Subcutaneous abdominal adipose tissue (tissue), 5 donors: ENCODE measurements at regions not wholly inside any gene's neighbourhood (a gene's known extent, or its start where the extent isn't known, plus 50 kb on each side); places are given as distances from the start of the nearest gene placed in this dataset.

ENCODE experiments used
- H3K27ac ChIP-seq: one replicate; pipeline ENCODE4 v1.7.0; 2013; ENCODE audit warnings: low read depth, mild to moderate bottlenecking, inconsistent platforms, low read length, moderate library complexity
- H3K27me3 ChIP-seq, 5 donors: one replicate each; pipeline ENCODE4 v1.7.0; 2013; ENCODE audit warnings: low read length in 5 of 5, inconsistent platforms in 1 of 5; ENCODE audit not compliant: control insufficient read depth in 5 of 5, insufficient read depth in 4 of 5
- H3K36me3 ChIP-seq, 5 donors: one replicate each; pipeline ENCODE4 v1.7.0; 2013; ENCODE audit warnings: low read length in 5 of 5; ENCODE audit not compliant: control insufficient read depth in 5 of 5, insufficient read depth in 5 of 5
- H3K4me1 ChIP-seq, 5 donors: one replicate each; pipeline ENCODE4 v1.7.0; 2013; ENCODE audit warnings: low read length in 5 of 5, mild to moderate bottlenecking in 3 of 5, moderate library complexity in 1 of 5; ENCODE audit not compliant: control insufficient read depth in 5 of 5, insufficient read depth in 5 of 5
- H3K4me3 ChIP-seq, 5 donors: one replicate each; pipeline ENCODE4 v1.7.0; 2013; ENCODE audit warnings: low read length in 5 of 5, low read depth in 1 of 5
- H3K9ac ChIP-seq, 5 donors: one replicate each; pipeline ENCODE4 v1.7.0; 2013; ENCODE audit warnings: low read length in 5 of 5, mild to moderate bottlenecking in 4 of 5, moderate library complexity in 3 of 5
- H3K9me3 ChIP-seq, 5 donors: one replicate each; pipeline ENCODE4 v1.7.0; 2013; ENCODE audit warnings: low read length in 5 of 5; ENCODE audit not compliant: control insufficient read depth in 5 of 5
- donor health status: healthy.
- donor health status: healthy.
- donor health status: healthy.
- donor health status: healthy.
- donor health status: healthy.

GRCh38 chr14:31963587-31963986 lies 113.5 kb upstream of the ARHGAP5 start:
- no peak overlapping the region for H3K9ac ChIP-seq
- H3K27ac ChIP-seq, result no peak overlapping the region
- H3K4me1 ChIP-seq, result peaks cover 0 to 35% (median 12%) of the 10 kb centered on the region in 5 donors
- H3K9me3 ChIP-seq, result no peaks in the 10 kb centered on the region
- no peaks in the 10 kb centered on the region for H3K27me3 ChIP-seq
- H3K36me3 ChIP-seq, result no peaks in the 10 kb centered on the region
- no peak overlapping the region for H3K4me3 ChIP-seq

GRCh38 chr14:31964490-31964889 lies 112.6 kb upstream of the ARHGAP5 start:
- Histone ChIP-seq H3K36me3 (no peaks in the 10 kb centered on the region), H3K27ac (no peak overlapping the region), H3K4me3 (no peak overlapping the region), H3K9me3 (no peaks in the 10 kb centered on the region), H3K27me3 (no peaks in the 10 kb centered on the region), H3K9ac (no peak overlapping the region), H3K4me1 (peaks cover 0 to 43% (median 13%) of the 10 kb centered on the region in 5 donors)

GRCh38 chr14:31965071-31965734 lies 111.9 kb upstream of the ARHGAP5 start:
- peaks cover 0 to 43% (median 13%) of the 10 kb centered on the region in 5 donors for H3K4me1 ChIP-seq
- H3K27me3 ChIP-seq, result no peaks in the 10 kb centered on the region
- no peaks in the 10 kb centered on the region for H3K9me3 ChIP-seq
- no peak overlapping the region for H3K4me3 ChIP-seq
- no peak overlapping the region for H3K9ac ChIP-seq
- H3K36me3 ChIP-seq, result no peaks in the 10 kb centered on the region
- H3K27ac ChIP-seq, result no peak overlapping the region

- H3K4me3 ChIP-seq, result no peak overlapping the region
- no peak overlapping the region for H3K27ac ChIP-seq
- H3K9me3 ChIP-seq, result peaks cover 0 to 7% (median 5%) of the 10 kb centered on the region in 5 donors
- no peaks in the 10 kb centered on the region for H3K36me3 ChIP-seq
- H3K9ac ChIP-seq, result no peak overlapping the region
- H3K4me1 ChIP-seq, result peaks cover 0 to 43% (median 13%) of the 10 kb centered on the region in 5 donors
- H3K27me3 ChIP-seq, result no peaks in the 10 kb centered on the region
Measured at GRCh38 chr14:31965735-31966598, 111.1 kb upstream of the ARHGAP5 start.

GRCh38 chr14:31966896-31967668 lies 110.0 kb upstream of the ARHGAP5 start:
- Histone ChIP-seq H3K27ac (no peak overlapping the region), H3K27me3 (no peaks in the 10 kb centered on the region), H3K4me1 (peaks cover 0 to 43% (median 13%) of the 10 kb centered on the region in 5 donors), H3K9ac (no peak overlapping the region), H3K9me3 (peaks cover 0 to 9% (median 6%) of the 10 kb centered on the region in 5 donors), H3K4me3 (no peak overlapping the region), H3K36me3 (no peaks in the 10 kb centered on the region)

- H3K4me3 ChIP-seq, result no peak overlapping the region
- no peaks in the 10 kb centered on the region for H3K36me3 ChIP-seq
- H3K4me1 ChIP-seq, result peaks cover 0 to 43% (median 13%) of the 10 kb centered on the region in 5 donors
- H3K27me3 ChIP-seq, result no peaks in the 10 kb centered on the region
- no peak overlapping the region for H3K9ac ChIP-seq
- no peak overlapping the region for H3K27ac ChIP-seq
- peaks cover 0 to 9% (median 6%) of the 10 kb centered on the region in 5 donors for H3K9me3 ChIP-seq
Measured at GRCh38 chr14:31967669-31967975, 109.5 kb upstream of the ARHGAP5 start.

DNA sequence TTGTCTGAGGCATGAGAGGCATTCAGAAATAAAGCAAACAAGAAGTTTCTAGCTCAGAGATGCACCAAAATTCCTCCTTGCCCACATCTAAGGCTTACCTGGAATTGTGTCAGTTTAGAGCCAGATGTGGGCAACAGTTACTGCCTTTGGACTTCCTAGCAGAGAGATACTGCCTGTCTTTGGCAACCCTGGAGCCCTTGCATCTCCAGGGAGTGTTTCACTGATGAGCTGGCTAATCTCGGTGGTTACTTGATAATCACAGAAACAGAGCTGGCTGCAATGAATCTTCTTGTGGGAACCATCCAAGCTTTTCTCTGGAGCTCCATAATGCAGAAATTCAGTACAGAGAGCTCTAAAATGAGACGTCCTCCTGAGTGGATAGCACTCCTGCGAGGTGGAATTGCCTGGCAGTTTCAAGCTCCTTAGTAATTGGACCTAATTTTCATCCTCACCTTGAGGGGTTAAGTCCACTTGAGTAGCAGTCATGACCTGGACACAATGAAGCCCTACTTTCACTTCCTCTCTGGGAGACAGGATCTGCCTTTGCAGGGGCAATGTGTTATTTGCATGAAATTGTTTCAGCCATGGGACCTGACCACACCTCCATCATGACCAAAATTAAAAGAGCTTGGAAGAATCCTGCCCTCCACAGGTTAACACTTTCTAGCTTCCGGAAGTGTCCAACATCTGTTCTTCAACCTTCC lies 108.8 kb upstream of the ARHGAP5 start:
- H3K4me1 ChIP-seq, result peaks cover 0 to 43% (median 13%) of the 10 kb centered on the region in 5 donors
- peaks cover 0 to 11% (median 6%) of the 10 kb centered on the region in 5 donors for H3K9me3 ChIP-seq
- no peak overlapping the region for H3K4me3 ChIP-seq
- H3K9ac ChIP-seq, result no peak overlapping the region
- H3K27me3 ChIP-seq, result no peaks in the 10 kb centered on the region
- no peak overlapping the region for H3K27ac ChIP-seq
- no peaks in the 10 kb centered on the region for H3K36me3 ChIP-seq

DNA sequence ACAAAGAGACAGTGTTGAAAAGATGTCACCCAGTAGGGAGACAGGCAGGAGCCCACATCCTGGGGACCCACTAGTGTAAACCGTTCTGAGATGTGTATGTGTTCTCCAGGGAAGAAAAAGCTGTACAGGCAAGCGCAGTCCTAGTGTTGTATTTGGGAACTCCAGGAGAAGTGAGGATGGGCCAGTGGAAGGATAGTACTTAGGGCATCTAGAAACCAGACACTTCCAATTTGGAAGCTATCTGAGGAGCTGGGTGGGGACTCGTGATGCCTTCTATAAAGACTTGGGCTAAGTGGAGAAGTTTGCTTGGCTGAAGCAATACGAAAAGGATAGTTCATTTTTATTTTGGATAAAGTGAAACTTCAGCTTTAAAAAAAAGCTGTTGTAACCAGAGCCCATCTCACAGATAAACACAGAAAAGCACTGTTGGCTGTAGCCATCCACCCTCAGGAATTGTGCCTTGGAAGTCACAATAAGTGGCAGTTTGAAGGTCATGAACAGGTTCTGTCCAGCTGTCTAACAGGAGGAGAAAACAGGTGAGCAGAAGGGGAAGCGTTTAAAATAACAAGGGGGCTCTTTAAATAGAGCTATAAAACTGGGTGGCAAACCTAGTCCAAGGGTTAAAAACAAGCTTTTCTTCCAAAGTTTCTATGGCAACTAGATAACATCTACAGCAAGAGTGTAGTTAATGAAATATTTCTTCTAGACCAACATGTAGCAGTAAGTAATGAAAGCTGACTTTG lies 108.0 kb upstream of the ARHGAP5 start:
- Histone ChIP-seq H3K9me3 (peaks cover 2 to 20% (median 11%) of the 10 kb centered on the region in 5 donors), H3K4me1 (peaks cover 0 to 43% (median 13%) of the 10 kb centered on the region in 5 donors), H3K9ac (no peak overlapping the region), H3K27ac (no peak overlapping the region), H3K36me3 (no peaks in the 10 kb centered on the region), H3K4me3 (no peak overlapping the region), H3K27me3 (no peaks in the 10 kb centered on the region)

- peaks cover 0 to 42% (median 13%) of the 10 kb centered on the region in 5 donors for H3K4me1 ChIP-seq
- no peaks in the 10 kb centered on the region for H3K27me3 ChIP-seq
- H3K9me3 ChIP-seq, result peaks cover 3 to 26% (median 15%) of the 10 kb centered on the region in 5 donors
- H3K27ac ChIP-seq, result no peak overlapping the region
- no peak overlapping the region for H3K9ac ChIP-seq
- no peaks in the 10 kb centered on the region for H3K36me3 ChIP-seq
- H3K4me3 ChIP-seq, result no peak overlapping the region
Measured at GRCh38 chr14:31969699-31970240, 107.3 kb upstream of the ARHGAP5 start.
